Spleen (tissue), 11 donors: ENCODE measurements at regions not wholly inside any gene's neighbourhood (a gene's known extent, or its start where the extent isn't known, plus 50 kb on each side); places are given as distances from the start of the nearest gene placed in this dataset.

ENCODE experiments used
- DNase-seq: peaks from one replicate; pipeline ENCODE4 v3.0.0-alpha.2; 2020
- H3K27ac ChIP-seq, 8 donors: fragments of 200-600 bp; sonication (generic) in 7 of 8; 1 replicate in 4 of 8; 2 replicates in 4 of 8; pipeline versions ENCODE4 v1.5.0 to v1.8.0; 2016 to 2021; ENCODE audit warnings: inconsistent platforms in 4 of 8, mild to moderate bottlenecking in 4 of 8, moderate library complexity in 1 of 8
- H3K27me3 ChIP-seq, 7 donors: fragments of 200-600 bp; sonication (generic) in 6 of 7; replicated peaks in 1 of 7; 1 replicate in 4 of 7; 2 replicates in 3 of 7; pipeline versions ENCODE4 v1.5.0 to v1.8.0; 2016 to 2021; ENCODE audit warnings: inconsistent platforms in 3 of 7, mild to moderate bottlenecking in 1 of 7
- H3K36me3 ChIP-seq, 6 donors: fragments of 200-600 bp; sonication (generic) in 5 of 6; 1 replicate in 4 of 6; 2 replicates in 2 of 6; pipeline versions ENCODE4 v1.5.0 to v1.8.0; 2016 to 2021; ENCODE audit warnings: inconsistent platforms in 2 of 6
- H3K4me1 ChIP-seq, 6 donors: fragments of 200-600 bp; sonication (generic) in 5 of 6; 1 replicate in 3 of 6; 2 replicates in 3 of 6; pipeline versions ENCODE4 v1.5.0 to v1.8.0; 2016 to 2021; ENCODE audit warnings: inconsistent platforms in 3 of 6
- H3K4me3 ChIP-seq, 8 donors: fragments of 200-600 bp; sonication (generic) in 7 of 8; 1 replicate in 4 of 8; 2 replicates in 4 of 8; pipeline versions ENCODE4 v1.5.0 to v1.8.0; 2016 to 2021; ENCODE audit warnings: inconsistent platforms in 4 of 8, mild to moderate bottlenecking in 4 of 8, moderate library complexity in 2 of 8
- H3K9me3 ChIP-seq, 8 donors: fragments of 200-600 bp; sonication (generic) in 7 of 8; 1 replicate in 4 of 8; 2 replicates in 4 of 8; pipeline versions ENCODE4 v1.5.0 to v1.8.0; 2016 to 2021; ENCODE audit warnings: inconsistent platforms in 4 of 8
- CTCF ChIP-seq, 11 experiments: fragments of 200-600 bp in 7 of 11; fragments of 450-650 bp in 4 of 11; sonication (generic) in 4 of 11; IDR thresholded peaks in 8 of 11; conservative IDR thresholded peaks in 3 of 11; 1 replicate in 7 of 11; 2 replicates in 4 of 11; pipeline versions ENCODE4 v1.4.0 to v1.8.0; 2016 to 2021; ENCODE audit warnings: antibody characterized with exemption in 11 of 11, inconsistent platforms in 4 of 11, mild to moderate bottlenecking in 1 of 11
- POLR2A ChIP-seq, 3 donors: fragments of 450-650 bp; IDR thresholded peaks; one replicate each; pipeline ENCODE4 v1.5.1; 2017; ENCODE audit warnings: antibody characterized with exemption in 3 of 3, mild to moderate bottlenecking in 1 of 3
- POLR2AphosphoS5 ChIP-seq, 3 donors: sonication (generic); formaldehyde crosslinking; IDR thresholded peaks; one replicate each; pipeline ENCODE4 v1.5.1; 2017; ENCODE audit warnings: antibody characterized with exemption in 3 of 3
- whole genome bisulfite sequencing, 5 donors: extraction: QIAGEN DNeasy Blood & Tissue Kit in 3 of 5; methylation state at CpG; one replicate each; pipeline versions ENCODE4 v1.1.5 to v1.1.7; 2013 to 2018; 5-methylcytosine and 5-hydroxymethylcytosine counted together
- intact Hi-C: fragments of 100-400 bp; cut with DNase I; formaldehyde crosslinking; loops from one replicate; pipeline ENCODE4 v1.15.0; 2023; ENCODE audit warnings: low total_unique reads
- donor health status: healthy with polysubstance abuse.
- donor health status: DM: no; HTN: no; CAD: no; lungs with moderate emphysema.
- donor health status: DM: no; HTN: no; CAD: no.
- donor health status: Bipolar disorder and iron deficiency.
- donor health status: healthy.
- donor health status: DM: no; HTN: no; CAD: no.
- donor health status: DM: yes; HTN: yes; CAD: no.

DNA sequence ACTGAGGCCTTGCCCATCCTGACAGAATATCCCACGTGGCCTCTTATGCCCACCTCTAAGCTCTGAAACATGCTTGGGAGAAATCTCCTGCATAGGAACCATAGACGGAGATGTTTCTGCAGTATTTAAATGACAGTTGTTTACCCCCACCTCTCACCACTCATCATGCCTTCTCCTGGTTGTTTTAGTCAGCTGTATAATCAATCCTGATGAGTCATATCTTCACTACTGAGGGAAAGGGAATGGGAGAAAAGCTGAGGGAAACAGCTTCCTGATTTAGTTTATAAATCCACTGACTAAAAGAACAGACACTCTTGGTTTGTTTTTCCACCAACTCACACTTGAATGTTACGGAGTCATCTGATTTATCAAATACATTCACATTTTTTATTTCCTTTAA, 113.2 kb upstream of the TENT5A start:
- 62 to 78% (median 69%) methylated on average over 3 of the region's 3 CpGs for WGBS, 5 donors
- Histone ChIP-seq H3K27me3 (no peaks in the 10 kb centered on the region), H3K27ac (no peak overlapping the region), H3K4me1 (no peaks in the 10 kb centered on the region), H3K4me3 (no peak overlapping the region), H3K36me3 (no peaks in the 10 kb centered on the region), H3K9me3 (no peaks in the 10 kb centered on the region)
- no peak for DNase-seq
- no peak for TF ChIP-seq POLR2AphosphoS5 (IDR thresholded peaks at IDR 0.05)
- no peak for TF ChIP-seq POLR2A (IDR thresholded peaks at IDR 0.05)
- TF ChIP-seq CTCF (IDR thresholded peaks at IDR 0.05 in 8 of 11, conservative IDR thresholded peaks at IDR 0.05 in 3 of 11) = no peak
- intact Hi-C loops = no loop called here

GRCh38 chr6:81864124-81864523, 111.6 kb upstream of the TENT5A start:
- 77 to 90% (median 82%) methylated on average over 2 of the region's 2 CpGs for WGBS, 5 donors
- no peaks in the 10 kb centered on the region for H3K36me3 ChIP-seq
- no peaks in the 10 kb centered on the region for H3K9me3 ChIP-seq
- no peaks in the 10 kb centered on the region for H3K4me1 ChIP-seq
- intact Hi-C loops = no loop called here
- DNase-seq = no peak
- H3K27ac ChIP-seq = no peak overlapping the region
- TF ChIP-seq CTCF (IDR thresholded peaks at IDR 0.05 in 8 of 11, conservative IDR thresholded peaks at IDR 0.05 in 3 of 11) (no peak), POLR2AphosphoS5 (IDR thresholded peaks at IDR 0.05) (no peak), POLR2A (IDR thresholded peaks at IDR 0.05) (no peak)
- no peak overlapping the region for H3K4me3 ChIP-seq
- no peaks in the 10 kb centered on the region for H3K27me3 ChIP-seq

- no peaks in the 10 kb centered on the region for H3K4me1 ChIP-seq
- intact Hi-C loops = no loop called here
- TF ChIP-seq CTCF (IDR thresholded peaks at IDR 0.05 in 8 of 11, conservative IDR thresholded peaks at IDR 0.05 in 3 of 11) (no peak), POLR2AphosphoS5 (IDR thresholded peaks at IDR 0.05) (no peak), POLR2A (IDR thresholded peaks at IDR 0.05) (no peak)
- H3K9me3 ChIP-seq = no peaks in the 10 kb centered on the region
- WGBS, 5 donors = 40 to 61% (median 47%) methylated on average over 1 of the region's 1 CpG
- no peak overlapping the region for H3K27ac ChIP-seq
- no peak for DNase-seq
- no peaks in the 10 kb centered on the region for H3K27me3 ChIP-seq
- no peaks in the 10 kb centered on the region for H3K36me3 ChIP-seq
- no peak overlapping the region for H3K4me3 ChIP-seq
These were observed 110.6 kb upstream of the TENT5A start for GRCh38 chr6:81863123-81863522.

- H3K27ac ChIP-seq = no peak overlapping the region
- H3K4me1 ChIP-seq = no peaks in the 10 kb centered on the region
- no peaks in the 10 kb centered on the region for H3K36me3 ChIP-seq
- no peak for DNase-seq
- intact Hi-C loops = no loop called here
- no peak for TF ChIP-seq POLR2AphosphoS5 (IDR thresholded peaks at IDR 0.05)
- no peak for TF ChIP-seq POLR2A (IDR thresholded peaks at IDR 0.05)
- no peak for TF ChIP-seq CTCF (IDR thresholded peaks at IDR 0.05 in 8 of 11, conservative IDR thresholded peaks at IDR 0.05 in 3 of 11)
- no peaks in the 10 kb centered on the region for H3K9me3 ChIP-seq
- H3K27me3 ChIP-seq = no peaks in the 10 kb centered on the region
- WGBS, 5 donors = 27 to 88% (median 76%) methylated on average over 1 of the region's 1 CpG
- no peak overlapping the region for H3K4me3 ChIP-seq
These were observed 108.8 kb upstream of the TENT5A start for GRCh38 chr6:81861281-81861680.
